Caco-2 (cell line): ENCODE measurements at regions not wholly inside any gene's neighbourhood (a gene's known extent, or its start where the extent isn't known, plus 50 kb on each side); places are given as distances from the start of the nearest gene placed in this dataset.

ENCODE experiments used
- BruUV-seq: library from RNA; stranded (reverse); fragments of 400-500 nt; replicated peaks from 2 replicates; lab custom pipeline; 2021; lab: Mats Ljungman, UMichigan
- CTCF ChIA-PET: fragments of 300-600 bp; sonication (Branson Sonifier 250); formaldehyde crosslinking; loops from one replicate; lab custom pipeline; 2022; ENCODE audit warnings: antibody characterized with exemption; lab: Charles Lee
- POLR2A ChIA-PET: fragments of 300-600 bp; sonication (Branson Sonifier 250); formaldehyde crosslinking; loops from one replicate; lab custom pipeline; 2022; ENCODE audit warnings: antibody characterized with exemption; lab: Charles Lee
- DNase-seq, 2 experiments: peaks; one replicate each; pipeline versions ENCODE4 v3.0.0 to v3.0.0-alpha.2; 2020 to 2022
- H3K27me3 ChIP-seq: replicated peaks from 2 replicates; pipeline ENCODE4 v1.6.0; 2011; ENCODE audit warnings: low read length; ENCODE audit not compliant: control insufficient read depth, insufficient read depth
- H3K36me3 ChIP-seq: 2 replicates; pipeline ENCODE4 v1.5.1; 2011; ENCODE audit warnings: low read length; ENCODE audit not compliant: control insufficient read depth, insufficient read depth
- H3K4me1 ChIP-seq: fragments of 250-450 bp; sonication (Bioruptor Pico); 2 replicates; pipeline ENCODE4 v1.5.1; 2020; ENCODE audit warnings: mild to moderate bottlenecking
- H3K4me3 ChIP-seq: 2 replicates; pipeline ENCODE4 v1.5.1; 2011; ENCODE audit warnings: low read depth, mild to moderate bottlenecking, control low read depth, low read length
- H3K9me3 ChIP-seq: fragments of 250-450 bp; sonication (Bioruptor Pico); 2 replicates; pipeline ENCODE4 v1.5.1; 2020; ENCODE audit warnings: mild to moderate bottlenecking, moderate library complexity
- H3K27ac Mint-ChIP-seq: one replicate; pipeline ENCODE4 v1.8.0; 2022; ENCODE audit warnings: mixed read lengths; ENCODE audit not compliant: unreplicated experiment
- H3K27me3 Mint-ChIP-seq: one replicate; pipeline ENCODE4 v1.8.0; 2022; ENCODE audit warnings: mixed read lengths; ENCODE audit not compliant: insufficient read depth, unreplicated experiment
- H3K36me3 Mint-ChIP-seq: one replicate; pipeline ENCODE4 v1.8.0; 2022; ENCODE audit warnings: mild to moderate bottlenecking, mixed read lengths; ENCODE audit not compliant: insufficient read depth, unreplicated experiment
- H3K4me1 Mint-ChIP-seq: one replicate; pipeline ENCODE4 v1.8.0; 2022; ENCODE audit warnings: low read depth, mixed read lengths; ENCODE audit not compliant: unreplicated experiment
- H3K4me3 Mint-ChIP-seq: one replicate; pipeline ENCODE4 v1.8.0; 2022; ENCODE audit warnings: mild to moderate bottlenecking, moderate library complexity, mixed read lengths; ENCODE audit not compliant: unreplicated experiment
- H3K9me3 Mint-ChIP-seq: one replicate; pipeline ENCODE4 v1.8.0; 2022; ENCODE audit warnings: mixed read lengths; ENCODE audit not compliant: unreplicated experiment
- CTCF ChIP-seq, 2 experiments: fragments of 200-600 bp in 1 of 2; IDR thresholded peaks; 1 replicate in 1 of 2; 2 replicates in 1 of 2; pipeline versions ENCODE4 v1.5.1 to v1.8.0; 2011 to 2022; ENCODE audit warnings: antibody characterized with exemption in 1 of 2, control low read depth in 1 of 2, inconsistent platforms in 1 of 2, low read depth in 1 of 2, low read length in 1 of 2, mild to moderate bottlenecking in 1 of 2, moderate library complexity in 1 of 2; ENCODE audit not compliant: insufficient read depth in 1 of 2, severe bottlenecking in 1 of 2, unreplicated experiment in 1 of 2
- intact Hi-C: fragments of 100-400 bp; cut with micrococcal nuclease; formaldehyde crosslinking; loops from one replicate; pipeline ENCODE4 v1.10.0; 2022; ENCODE audit not compliant: unreplicated experiment

- Histone ChIP-seq H3K4me3 (no peak overlapping the region), H3K36me3 (no peaks in the 10 kb centered on the region), H3K4me1 (no peaks in the 10 kb centered on the region), H3K9me3 (no peaks in the 10 kb centered on the region), H3K27me3 (no peaks in the 10 kb centered on the region)
- H3K9me3 Mint-ChIP-seq: no peaks in the 10 kb centered on the region
- no TSS peak for BruUV-seq
- CTCF ChIA-PET: no interaction called here
- no peak for TF ChIP-seq CTCF (IDR thresholded peaks at IDR 0.05; ENCODE audit: insufficient read depth in 1 of 2, low read depth in 1 of 2, low read length in 1 of 2, severe bottlenecking in 1 of 2, unreplicated experiment in 1 of 2)
- no peak overlapping the region for H3K27ac Mint-ChIP-seq
- DNase-seq: no peak
- no peak overlapping the region for H3K4me3 Mint-ChIP-seq
- POLR2A ChIA-PET: no interaction called here
- intact Hi-C loops: no loop called here
- no peaks in the 10 kb centered on the region for H3K4me1 Mint-ChIP-seq
- H3K27me3 Mint-ChIP-seq: peaks cover 3% of the 10 kb centered on the region
- H3K36me3 Mint-ChIP-seq: no peaks in the 10 kb centered on the region
These were observed 142.6 kb upstream of the CPSF6 start for GRCh38 chr12:69096669-69097335.

- Mint-ChIP-seq H3K27ac (no peak overlapping the region), H3K4me1 (no peaks in the 10 kb centered on the region), H3K36me3 (no peaks in the 10 kb centered on the region), H3K4me3 (no peak overlapping the region), H3K27me3 (peaks cover 3% of the 10 kb centered on the region), H3K9me3 (no peaks in the 10 kb centered on the region)
- Histone ChIP-seq H3K4me3 (no peak overlapping the region), H3K9me3 (no peaks in the 10 kb centered on the region), H3K36me3 (no peaks in the 10 kb centered on the region), H3K27me3 (no peaks in the 10 kb centered on the region), H3K4me1 (no peaks in the 10 kb centered on the region)
- BruUV-seq: no TSS peak
- intact Hi-C loops: no loop called here
- POLR2A ChIA-PET: no interaction called here
- CTCF ChIA-PET: no interaction called here
- no peak for DNase-seq
- no peak for TF ChIP-seq CTCF (IDR thresholded peaks at IDR 0.05; ENCODE audit: insufficient read depth in 1 of 2, low read depth in 1 of 2, low read length in 1 of 2, severe bottlenecking in 1 of 2, unreplicated experiment in 1 of 2)
These were observed 141.6 kb upstream of the CPSF6 start for GRCh38 chr12:69097619-69098368.

DNA sequence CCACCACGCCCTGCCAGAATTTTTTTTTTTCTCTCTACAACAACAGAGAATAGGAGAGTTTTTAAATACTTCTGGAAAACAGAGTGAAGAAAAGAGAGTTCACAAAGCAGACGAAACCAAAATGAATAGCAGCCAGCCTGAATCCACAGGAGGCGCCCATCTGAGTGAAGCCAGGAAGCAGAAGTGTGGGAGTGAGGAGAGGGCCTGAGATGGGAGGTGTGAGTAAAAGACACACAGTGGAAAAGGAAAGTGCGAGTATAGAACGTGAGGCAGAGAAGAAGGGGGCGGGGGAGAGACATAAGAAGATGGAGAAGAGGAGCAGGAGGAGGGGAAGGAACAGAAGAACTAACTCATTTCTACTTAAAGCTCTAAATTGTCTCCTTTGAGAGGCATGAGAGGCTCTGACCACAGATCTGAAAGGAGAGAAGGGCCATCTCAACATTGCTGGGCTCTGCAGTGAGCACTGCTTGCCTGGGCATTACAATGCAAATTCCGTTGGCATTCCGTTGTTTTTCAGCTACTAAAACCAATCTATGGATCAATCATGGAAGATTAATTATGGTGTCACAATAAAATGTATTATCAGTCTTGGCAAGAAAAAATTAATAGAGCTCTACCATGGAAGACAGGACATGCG, 140.1 kb upstream of the CPSF6 start:
- no peak overlapping the region for H3K4me3 ChIP-seq
- intact Hi-C loops: no loop called here
- H3K27ac Mint-ChIP-seq: no peak overlapping the region
- TF ChIP-seq CTCF (IDR thresholded peaks at IDR 0.05; ENCODE audit: insufficient read depth in 1 of 2, low read depth in 1 of 2, low read length in 1 of 2, severe bottlenecking in 1 of 2, unreplicated experiment in 1 of 2): no peak
- H3K9me3 ChIP-seq: no peaks in the 10 kb centered on the region
- no peak overlapping the region for H3K4me3 Mint-ChIP-seq
- no peak for DNase-seq
- CTCF ChIA-PET: no interaction called here
- no peaks in the 10 kb centered on the region for H3K36me3 ChIP-seq
- no peaks in the 10 kb centered on the region for H3K36me3 Mint-ChIP-seq
- no peaks in the 10 kb centered on the region for H3K27me3 ChIP-seq
- POLR2A ChIA-PET: no interaction called here
- no peaks in the 10 kb centered on the region for H3K9me3 Mint-ChIP-seq
- H3K27me3 Mint-ChIP-seq: peaks cover 3% of the 10 kb centered on the region
- H3K4me1 ChIP-seq: peaks cover 2% of the 10 kb centered on the region
- H3K4me1 Mint-ChIP-seq: no peaks in the 10 kb centered on the region
- no TSS peak for BruUV-seq
